ENCODE measurements at regions not wholly inside any gene's neighbourhood (a gene's known extent, or its start where the extent isn't known, plus 50 kb on each side); places are given as distances from the start of the nearest gene placed in this dataset.

GRCh38 chr5:117263231-117263630, 688.6 kb upstream of the SEMA6A start:
- Histone ChIP-seq H3K27me3 (no peaks in the 10 kb centered on the region), H3K9me3 (no peaks in the 10 kb centered on the region), H3K36me3 (no peaks in the 10 kb centered on the region), H3K4me3 (no peak overlapping the region)
- no peak for DNase-seq

- DNase-seq: no peak
- no peaks in the 10 kb centered on the region for H3K36me3 ChIP-seq
- H3K27me3 ChIP-seq: no peaks in the 10 kb centered on the region
- H3K4me3 ChIP-seq: no peak overlapping the region
- H3K9me3 ChIP-seq: no peaks in the 10 kb centered on the region
These were observed 688.0 kb upstream of the SEMA6A start for GRCh38 chr5:117262572-117263131.

- no peak overlapping the region for H3K4me3 ChIP-seq
- H3K9me3 ChIP-seq: no peaks in the 10 kb centered on the region
- DNase-seq: no peak
- no peaks in the 10 kb centered on the region for H3K36me3 ChIP-seq
- no peaks in the 10 kb centered on the region for H3K27me3 ChIP-seq
These were observed 687.4 kb upstream of the SEMA6A start for GRCh38 chr5:117261948-117262571.

- Histone ChIP-seq H3K27me3 (no peaks in the 10 kb centered on the region), H3K36me3 (no peaks in the 10 kb centered on the region), H3K4me3 (no peak overlapping the region), H3K9me3 (peaks cover 2% of the 10 kb centered on the region; the same call in 1 of the 2 replicates)
- no peak for DNase-seq
These were observed 680.8 kb upstream of the SEMA6A start for GRCh38 chr5:117255211-117256027.

GRCh38 chr5:117252566-117252965, 677.9 kb upstream of the SEMA6A start:
- H3K9me3 ChIP-seq: peaks cover 2% of the 10 kb centered on the region; the same call in 1 of the 2 replicates
- no peak overlapping the region for H3K4me3 ChIP-seq
- H3K27me3 ChIP-seq: no peaks in the 10 kb centered on the region
- DNase-seq: no peak
- no peaks in the 10 kb centered on the region for H3K36me3 ChIP-seq

- no peak for DNase-seq
- Histone ChIP-seq H3K9me3 (peaks cover 2% of the 10 kb centered on the region; the same call in 1 of the 2 replicates), H3K36me3 (no peaks in the 10 kb centered on the region), H3K27me3 (no peaks in the 10 kb centered on the region), H3K4me3 (no peak overlapping the region)
These were observed 674.6 kb upstream of the SEMA6A start for GRCh38 chr5:117249086-117249815.

GRCh38 chr5:117246424-117246823, 671.8 kb upstream of the SEMA6A start:
- Histone ChIP-seq H3K36me3 (no peaks in the 10 kb centered on the region), H3K4me3 (no peak overlapping the region), H3K27me3 (no peaks in the 10 kb centered on the region), H3K9me3 (no peaks in the 10 kb centered on the region)
- no peak for DNase-seq

GRCh38 chr5:117245130-117245529, 670.5 kb upstream of the SEMA6A start:
- no peak for DNase-seq
- Histone ChIP-seq H3K9me3 (no peaks in the 10 kb centered on the region), H3K4me3 (no peak overlapping the region), H3K36me3 (no peaks in the 10 kb centered on the region), H3K27me3 (no peaks in the 10 kb centered on the region)

- H3K9me3 ChIP-seq: no peaks in the 10 kb centered on the region
These were observed 667.4 kb upstream of the SEMA6A start for GRCh38 chr5:117242028-117242427.

GRCh38 chr5:117236941-117237340, 662.3 kb upstream of the SEMA6A start:
- no peaks in the 10 kb centered on the region for H3K27me3 ChIP-seq

More at GRCh38 chr5:117242028-117242427, 667.4 kb upstream of the SEMA6A start:
- no peak for DNase-seq
- H3K36me3 ChIP-seq: no peaks in the 10 kb centered on the region
- H3K4me3 ChIP-seq: no peak overlapping the region
- no peaks in the 10 kb centered on the region for H3K27me3 ChIP-seq

GRCh38 chr5:117235786-117236185, 661.2 kb upstream of the SEMA6A start:
- no peak for DNase-seq
- Histone ChIP-seq H3K27me3 (no peaks in the 10 kb centered on the region), H3K9me3 (no peaks in the 10 kb centered on the region), H3K4me3 (no peak overlapping the region), H3K36me3 (no peaks in the 10 kb centered on the region)

More at GRCh38 chr5:117236941-117237340, 662.3 kb upstream of the SEMA6A start:
- no peaks in the 10 kb centered on the region for H3K9me3 ChIP-seq
- H3K4me3 ChIP-seq: no peak overlapping the region
- DNase-seq: no peak
- no peaks in the 10 kb centered on the region for H3K36me3 ChIP-seq

- DNase-seq: no peak
- H3K9me3 ChIP-seq: no peaks in the 10 kb centered on the region
- no peaks in the 10 kb centered on the region for H3K27me3 ChIP-seq
- no peaks in the 10 kb centered on the region for H3K36me3 ChIP-seq
- H3K4me3 ChIP-seq: no peak overlapping the region
These were observed 655.8 kb upstream of the SEMA6A start for GRCh38 chr5:117230375-117230774.

- Histone ChIP-seq H3K27me3 (no peaks in the 10 kb centered on the region), H3K4me3 (no peak overlapping the region), H3K36me3 (no peaks in the 10 kb centered on the region), H3K9me3 (no peaks in the 10 kb centered on the region)
- peak; percentile 5 for DNase-seq
These were observed 646.1 kb upstream of the SEMA6A start for GRCh38 chr5:117220730-117221129.

GRCh38 chr5:117218789-117219188, 644.2 kb upstream of the SEMA6A start:
- no peaks in the 10 kb centered on the region for H3K27me3 ChIP-seq
- no peaks in the 10 kb centered on the region for H3K36me3 ChIP-seq
- H3K9me3 ChIP-seq: no peaks in the 10 kb centered on the region
- no peak overlapping the region for H3K4me3 ChIP-seq
- DNase-seq: no peak

GRCh38 chr5:117212866-117213265, 638.2 kb upstream of the SEMA6A start:
- H3K36me3 ChIP-seq: no peaks in the 10 kb centered on the region
- H3K27me3 ChIP-seq: no peaks in the 10 kb centered on the region
- no peak overlapping the region for H3K4me3 ChIP-seq
- H3K9me3 ChIP-seq: no peaks in the 10 kb centered on the region
- no peak for DNase-seq

- Histone ChIP-seq H3K36me3 (no peaks in the 10 kb centered on the region), H3K4me3 (no peak overlapping the region)
These were observed 636.2 kb upstream of the SEMA6A start for GRCh38 chr5:117210796-117211195.

GRCh38 chr5:117209479-117209878, 634.9 kb upstream of the SEMA6A start:
- no peaks in the 10 kb centered on the region for H3K9me3 ChIP-seq
- no peak for DNase-seq
- no peaks in the 10 kb centered on the region for H3K36me3 ChIP-seq
- H3K4me3 ChIP-seq: no peak overlapping the region
- no peaks in the 10 kb centered on the region for H3K27me3 ChIP-seq

More at GRCh38 chr5:117210796-117211195, 636.2 kb upstream of the SEMA6A start:
- no peaks in the 10 kb centered on the region for H3K9me3 ChIP-seq
- no peak for DNase-seq
- no peaks in the 10 kb centered on the region for H3K27me3 ChIP-seq
